Caco-2 (cell line): ENCODE measurements at regions not wholly inside any gene's neighbourhood (a gene's known extent, or its start where the extent isn't known, plus 50 kb on each side); places are given as distances from the start of the nearest gene placed in this dataset.

Experiments used
- BruUV-seq: library from RNA; stranded (reverse); fragments of 400-500 nt; replicated peaks from 2 replicates; lab custom pipeline; 2021; lab: Mats Ljungman, UMichigan
- CTCF ChIA-PET: fragments of 300-600 bp; sonication (Branson Sonifier 250); formaldehyde crosslinking; loops from one replicate; lab custom pipeline; 2022; ENCODE audit warnings: antibody characterized with exemption; lab: Charles Lee
- POLR2A ChIA-PET: fragments of 300-600 bp; sonication (Branson Sonifier 250); formaldehyde crosslinking; loops from one replicate; lab custom pipeline; 2022; ENCODE audit warnings: antibody characterized with exemption; lab: Charles Lee
- DNase-seq, 2 experiments: peaks; one replicate each; pipeline versions ENCODE4 v3.0.0 to v3.0.0-alpha.2; 2020 to 2022
- H3K27me3 ChIP-seq: replicated peaks from 2 replicates; pipeline ENCODE4 v1.6.0; 2011; ENCODE audit warnings: low read length; ENCODE audit not compliant: control insufficient read depth, insufficient read depth
- H3K36me3 ChIP-seq: 2 replicates; pipeline ENCODE4 v1.5.1; 2011; ENCODE audit warnings: low read length; ENCODE audit not compliant: control insufficient read depth, insufficient read depth
- H3K4me1 ChIP-seq: fragments of 250-450 bp; sonication (Bioruptor Pico); 2 replicates; pipeline ENCODE4 v1.5.1; 2020; ENCODE audit warnings: mild to moderate bottlenecking
- H3K4me3 ChIP-seq: 2 replicates; pipeline ENCODE4 v1.5.1; 2011; ENCODE audit warnings: low read depth, mild to moderate bottlenecking, control low read depth, low read length
- H3K9me3 ChIP-seq: fragments of 250-450 bp; sonication (Bioruptor Pico); 2 replicates; pipeline ENCODE4 v1.5.1; 2020; ENCODE audit warnings: mild to moderate bottlenecking, moderate library complexity
- H3K27ac Mint-ChIP-seq: one replicate; pipeline ENCODE4 v1.8.0; 2022; ENCODE audit warnings: mixed read lengths; ENCODE audit not compliant: unreplicated experiment
- H3K27me3 Mint-ChIP-seq: one replicate; pipeline ENCODE4 v1.8.0; 2022; ENCODE audit warnings: mixed read lengths; ENCODE audit not compliant: insufficient read depth, unreplicated experiment
- H3K36me3 Mint-ChIP-seq: one replicate; pipeline ENCODE4 v1.8.0; 2022; ENCODE audit warnings: mild to moderate bottlenecking, mixed read lengths; ENCODE audit not compliant: insufficient read depth, unreplicated experiment
- H3K4me1 Mint-ChIP-seq: one replicate; pipeline ENCODE4 v1.8.0; 2022; ENCODE audit warnings: low read depth, mixed read lengths; ENCODE audit not compliant: unreplicated experiment
- H3K4me3 Mint-ChIP-seq: one replicate; pipeline ENCODE4 v1.8.0; 2022; ENCODE audit warnings: mild to moderate bottlenecking, moderate library complexity, mixed read lengths; ENCODE audit not compliant: unreplicated experiment
- H3K9me3 Mint-ChIP-seq: one replicate; pipeline ENCODE4 v1.8.0; 2022; ENCODE audit warnings: mixed read lengths; ENCODE audit not compliant: unreplicated experiment
- CTCF ChIP-seq, 2 experiments: fragments of 200-600 bp in 1 of 2; IDR thresholded peaks; 1 replicate in 1 of 2; 2 replicates in 1 of 2; pipeline versions ENCODE4 v1.5.1 to v1.8.0; 2011 to 2022; ENCODE audit warnings: antibody characterized with exemption in 1 of 2, control low read depth in 1 of 2, inconsistent platforms in 1 of 2, low read depth in 1 of 2, low read length in 1 of 2, mild to moderate bottlenecking in 1 of 2, moderate library complexity in 1 of 2; ENCODE audit not compliant: insufficient read depth in 1 of 2, severe bottlenecking in 1 of 2, unreplicated experiment in 1 of 2
- intact Hi-C: fragments of 100-400 bp; cut with micrococcal nuclease; formaldehyde crosslinking; loops from one replicate; pipeline ENCODE4 v1.10.0; 2022; ENCODE audit not compliant: unreplicated experiment

GRCh38 chr1:76006234-76006633 is 68.3 kb upstream of the ST6GALNAC3 start:
- Mint-ChIP-seq H3K27ac (no peak overlapping the region), H3K4me1 (peaks cover 8% of the 10 kb centered on the region), H3K36me3 (no peaks in the 10 kb centered on the region), H3K9me3 (peaks cover 23% of the 10 kb centered on the region), H3K27me3 (no peaks in the 10 kb centered on the region), H3K4me3 (no peak overlapping the region)
- no peaks in the 10 kb centered on the region for H3K9me3 ChIP-seq
- intact Hi-C loops = no loop called here
- no peaks in the 10 kb centered on the region for H3K4me1 ChIP-seq
- no peak for TF ChIP-seq CTCF (IDR thresholded peaks at IDR 0.05; ENCODE audit: insufficient read depth in 1 of 2, low read depth in 1 of 2, low read length in 1 of 2, severe bottlenecking in 1 of 2, unreplicated experiment in 1 of 2)
- CTCF ChIA-PET = no interaction called here
- H3K27me3 ChIP-seq = no peaks in the 10 kb centered on the region
- BruUV-seq = no TSS peak
- DNase-seq = no peak
- H3K4me3 ChIP-seq = no peak overlapping the region
- no peaks in the 10 kb centered on the region for H3K36me3 ChIP-seq
- POLR2A ChIA-PET = no interaction called here

- Mint-ChIP-seq H3K9me3 (peaks cover 11% of the 10 kb centered on the region), H3K4me1 (peaks cover 8% of the 10 kb centered on the region), H3K27me3 (no peaks in the 10 kb centered on the region), H3K36me3 (no peaks in the 10 kb centered on the region), H3K4me3 (no peak overlapping the region), H3K27ac (no peak overlapping the region)
- POLR2A ChIA-PET = no interaction called here
- H3K9me3 ChIP-seq = no peaks in the 10 kb centered on the region
- no peak for DNase-seq
- H3K4me1 ChIP-seq = no peaks in the 10 kb centered on the region
- CTCF ChIA-PET = no interaction called here
- H3K4me3 ChIP-seq = no peak overlapping the region
- TF ChIP-seq CTCF (IDR thresholded peaks at IDR 0.05; ENCODE audit: insufficient read depth in 1 of 2, low read depth in 1 of 2, low read length in 1 of 2, severe bottlenecking in 1 of 2, unreplicated experiment in 1 of 2) = no peak
- H3K27me3 ChIP-seq = no peaks in the 10 kb centered on the region
- no peaks in the 10 kb centered on the region for H3K36me3 ChIP-seq
- BruUV-seq = no TSS peak
- intact Hi-C loops = no loop called here
These were observed 63.7 kb upstream of the ST6GALNAC3 start for GRCh38 chr1:76010802-76011201.

- intact Hi-C loops = no loop called here
- peaks cover 8% of the 10 kb centered on the region for H3K4me1 Mint-ChIP-seq
- H3K36me3 ChIP-seq = no peaks in the 10 kb centered on the region
- no peak for DNase-seq
- TF ChIP-seq CTCF (IDR thresholded peaks at IDR 0.05; ENCODE audit: insufficient read depth in 1 of 2, low read depth in 1 of 2, low read length in 1 of 2, severe bottlenecking in 1 of 2, unreplicated experiment in 1 of 2) = no peak
- no peak overlapping the region for H3K4me3 ChIP-seq
- peaks cover 11% of the 10 kb centered on the region for H3K9me3 Mint-ChIP-seq
- no peaks in the 10 kb centered on the region for H3K36me3 Mint-ChIP-seq
- POLR2A ChIA-PET = no interaction called here
- H3K9me3 ChIP-seq = no peaks in the 10 kb centered on the region
- H3K27me3 Mint-ChIP-seq = no peaks in the 10 kb centered on the region
- CTCF ChIA-PET = interaction anchor here (0.5 kb wide), 1 partner anchor 1522 kb away, joined by 3 read pairs; no protein-coding TSS in a partner anchor
- H3K4me3 Mint-ChIP-seq = no peak overlapping the region
- no peaks in the 10 kb centered on the region for H3K27me3 ChIP-seq
- H3K4me1 ChIP-seq = no peaks in the 10 kb centered on the region
- no peak overlapping the region for H3K27ac Mint-ChIP-seq
- BruUV-seq = no TSS peak
These were observed 62.0 kb upstream of the ST6GALNAC3 start for GRCh38 chr1:76012341-76013205.
